NCI-H1694 (cell line): ENCODE measurements at regions not wholly inside any gene's neighbourhood (a gene's known extent, or its start where the extent isn't known, plus 50 kb on each side); places are given as distances from the start of the nearest gene placed in this dataset.

Experiments used
- DNase-seq: peaks from one replicate; lab custom pipeline; 2025; lab: John Stamatoyannopoulos, UW

- no peak for DNase-seq
Measured at GRCh38 chr11:116078101-116078591, 573.9 kb upstream of the CADM1 start.

- DNase-seq: no peak
Measured at GRCh38 chr11:116077092-116077491, 572.9 kb upstream of the CADM1 start.

- no peak for DNase-seq
Measured at GRCh38 chr11:116073854-116074837, 569.9 kb upstream of the CADM1 start.

- DNase-seq: no peak
Measured at GRCh38 chr11:116072601-116073410, 568.6 kb upstream of the CADM1 start.

DNA sequence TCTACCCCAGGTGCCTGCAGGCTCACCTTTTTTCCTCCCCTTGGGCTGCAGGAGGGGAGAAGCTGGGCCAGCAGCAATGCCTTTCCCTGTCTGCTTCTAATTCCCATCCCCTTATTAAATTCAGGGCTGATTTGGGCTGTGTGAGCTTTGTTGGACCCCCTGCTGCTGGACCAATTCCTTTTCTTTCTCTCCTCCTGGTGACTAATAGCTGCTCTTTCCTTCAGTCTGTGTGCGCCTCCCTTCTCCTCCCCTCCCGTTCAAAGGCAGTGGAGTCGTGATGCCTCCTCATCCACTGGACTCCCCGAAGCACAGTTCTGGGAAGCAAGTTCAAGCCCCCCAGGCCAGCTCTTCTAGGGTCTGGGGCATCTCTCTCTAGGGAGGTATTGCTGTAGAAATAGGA lies 567.9 kb upstream of the CADM1 start:
- DNase-seq: no peak

GRCh38 chr11:116071241-116071640 lies 567.0 kb upstream of the CADM1 start:
- DNase-seq: no peak

- DNase-seq: no peak
Measured at GRCh38 chr11:116070520-116070919, 566.3 kb upstream of the CADM1 start.

DNA sequence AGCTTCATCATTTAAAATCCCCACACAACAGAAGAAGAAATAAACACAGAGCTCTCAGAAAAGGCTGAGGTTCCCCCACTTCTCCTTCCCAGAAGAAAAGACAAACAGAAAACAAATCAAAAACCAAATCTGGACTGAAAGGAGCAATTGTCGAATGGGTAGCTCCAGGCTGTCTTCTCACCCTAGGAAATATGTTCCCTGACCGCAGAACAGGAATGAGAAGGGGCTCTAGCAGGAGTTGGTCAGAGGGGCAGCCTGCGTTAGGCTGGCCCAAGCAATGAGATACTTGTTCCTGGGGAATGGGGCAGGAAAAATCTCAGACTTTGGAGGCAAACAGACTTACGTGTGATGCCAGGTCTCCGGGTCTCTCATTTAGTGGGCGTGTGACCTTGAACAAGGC lies 562.6 kb upstream of the CADM1 start:
- no peak for DNase-seq

GRCh38 chr11:116065986-116066385 lies 561.8 kb upstream of the CADM1 start:
- DNase-seq: no peak

GRCh38 chr11:116065191-116065895 lies 561.1 kb upstream of the CADM1 start:
- no peak for DNase-seq

- no peak for DNase-seq
Measured at GRCh38 chr11:116062490-116063171, 558.4 kb upstream of the CADM1 start.

GRCh38 chr11:116062129-116062489 lies 557.9 kb upstream of the CADM1 start:
- no peak for DNase-seq

GRCh38 chr11:116061322-116061721 lies 557.1 kb upstream of the CADM1 start:
- DNase-seq: no peak

- no peak for DNase-seq
Measured at GRCh38 chr11:116059919-116060318, 555.7 kb upstream of the CADM1 start.

GRCh38 chr11:116057000-116057399 lies 552.8 kb upstream of the CADM1 start:
- DNase-seq: no peak

- no peak for DNase-seq
Measured at GRCh38 chr11:116055064-116055463, 550.8 kb upstream of the CADM1 start.

DNA sequence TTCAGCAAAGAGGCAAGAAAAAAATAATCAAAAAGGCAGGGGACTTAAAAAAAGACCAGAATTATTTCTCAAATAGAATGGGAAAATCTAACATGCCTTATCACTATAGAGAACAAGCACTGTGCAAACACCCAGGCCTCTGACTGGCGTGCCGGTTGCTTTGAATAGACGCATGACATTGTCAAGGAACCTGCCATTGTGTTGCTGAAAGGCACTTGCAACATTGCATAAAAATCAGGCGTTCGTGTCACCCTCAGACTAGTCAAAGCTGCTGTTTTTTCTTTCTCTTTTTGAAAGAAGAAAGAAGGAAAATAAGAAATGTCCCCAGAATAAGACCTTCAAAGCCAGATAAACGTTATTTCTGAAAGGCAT lies 549.3 kb upstream of the CADM1 start:
- DNase-seq: no peak

GRCh38 chr11:116052603-116053547 lies 548.7 kb upstream of the CADM1 start:
- no peak for DNase-seq

- no peak for DNase-seq
Measured at GRCh38 chr11:116051494-116051893, 547.3 kb upstream of the CADM1 start.

DNA sequence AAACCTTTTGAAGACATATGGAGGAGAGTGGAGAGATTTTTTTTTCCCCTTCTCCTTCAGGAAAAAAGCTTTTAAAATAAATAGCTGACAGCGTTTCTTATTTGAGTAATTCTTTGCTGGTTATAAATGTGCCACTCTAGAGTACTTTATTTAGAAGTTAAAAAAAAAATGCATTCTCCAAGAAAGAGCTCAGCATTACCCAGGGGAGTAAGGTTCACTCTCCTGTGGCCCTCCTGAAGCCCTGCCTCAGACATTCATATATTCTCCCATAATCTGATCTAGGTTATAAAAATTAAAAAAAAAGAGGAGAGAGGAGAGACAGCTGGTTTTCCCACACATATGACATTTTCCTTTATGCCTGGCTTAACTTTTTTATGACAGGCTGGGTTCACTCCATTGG lies 545.2 kb upstream of the CADM1 start:
- DNase-seq: no peak

DNA sequence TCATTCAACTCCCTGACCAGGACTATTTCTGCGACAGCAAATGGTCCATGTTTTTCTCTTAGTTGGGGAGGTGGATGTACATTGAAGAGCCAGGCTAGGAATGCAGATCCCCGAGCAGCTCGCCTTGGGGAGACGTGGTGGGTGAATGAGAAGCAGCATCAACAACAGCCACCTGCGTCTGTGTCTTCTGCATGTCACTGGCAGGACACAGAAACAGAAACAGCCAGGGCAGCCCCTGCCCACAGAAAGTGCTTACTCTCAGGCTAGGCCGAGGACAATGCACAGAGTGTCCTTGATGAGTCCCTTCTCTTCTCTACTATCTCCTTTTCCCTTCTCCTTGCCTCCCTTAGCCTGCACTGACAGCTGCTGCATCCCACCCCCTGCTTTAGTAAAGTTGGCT lies 541.9 kb upstream of the CADM1 start:
- DNase-seq: no peak
